ENCODE measurements at regions not wholly inside any gene's neighbourhood (a gene's known extent, or its start where the extent isn't known, plus 50 kb on each side); places are given as distances from the start of the nearest gene placed in this dataset.
"Not testable (repeated sequence)": the region's sequence is repeated elsewhere in the genome, so short reads cannot be mapped to it uniquely, and the experiment has no call there.

DNA sequence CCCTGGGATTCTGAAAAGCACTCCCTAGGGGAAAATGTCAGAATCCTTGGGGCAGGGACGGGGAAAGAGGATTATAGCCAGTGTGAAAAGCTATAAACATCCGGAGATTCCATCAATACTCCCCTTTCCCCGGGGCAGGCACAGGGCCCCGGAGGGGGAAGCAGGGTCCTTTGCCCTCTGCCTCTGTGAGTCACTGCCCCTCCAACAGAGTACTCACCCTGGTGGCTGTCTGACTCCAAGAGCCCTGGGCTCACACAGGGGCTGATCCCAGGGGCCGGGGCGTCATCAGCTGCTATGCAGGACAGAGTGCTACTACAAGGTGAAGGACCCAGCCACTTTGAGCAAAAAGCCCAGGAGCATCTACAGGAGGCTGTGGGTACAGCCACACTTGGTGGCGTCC lies 133.0 kb upstream of the PRR20G start:
- Histone ChIP-seq H3K9ac (ENCODE audit: low read length) (no peak overlapping the region), H3K27me3 (replicated peaks; ENCODE audit: control insufficient read depth, insufficient read depth, low read length) (peaks cover 66% of the 10 kb centered on the region), H3K4me3 (ENCODE audit: low read length) (no peak overlapping the region), H3K9me3 (ENCODE audit: control insufficient read depth, low read length) (no peaks in the 10 kb centered on the region), H3K4me1 (ENCODE audit: control insufficient read depth, insufficient read depth, low read length) (peaks cover 8% of the 10 kb centered on the region), H3K36me3 (ENCODE audit: control insufficient read depth, insufficient read depth, low read length, severe bottlenecking) (no peaks in the 10 kb centered on the region)
- DNase-seq (ENCODE audit: low read depth) = no peak

DNA sequence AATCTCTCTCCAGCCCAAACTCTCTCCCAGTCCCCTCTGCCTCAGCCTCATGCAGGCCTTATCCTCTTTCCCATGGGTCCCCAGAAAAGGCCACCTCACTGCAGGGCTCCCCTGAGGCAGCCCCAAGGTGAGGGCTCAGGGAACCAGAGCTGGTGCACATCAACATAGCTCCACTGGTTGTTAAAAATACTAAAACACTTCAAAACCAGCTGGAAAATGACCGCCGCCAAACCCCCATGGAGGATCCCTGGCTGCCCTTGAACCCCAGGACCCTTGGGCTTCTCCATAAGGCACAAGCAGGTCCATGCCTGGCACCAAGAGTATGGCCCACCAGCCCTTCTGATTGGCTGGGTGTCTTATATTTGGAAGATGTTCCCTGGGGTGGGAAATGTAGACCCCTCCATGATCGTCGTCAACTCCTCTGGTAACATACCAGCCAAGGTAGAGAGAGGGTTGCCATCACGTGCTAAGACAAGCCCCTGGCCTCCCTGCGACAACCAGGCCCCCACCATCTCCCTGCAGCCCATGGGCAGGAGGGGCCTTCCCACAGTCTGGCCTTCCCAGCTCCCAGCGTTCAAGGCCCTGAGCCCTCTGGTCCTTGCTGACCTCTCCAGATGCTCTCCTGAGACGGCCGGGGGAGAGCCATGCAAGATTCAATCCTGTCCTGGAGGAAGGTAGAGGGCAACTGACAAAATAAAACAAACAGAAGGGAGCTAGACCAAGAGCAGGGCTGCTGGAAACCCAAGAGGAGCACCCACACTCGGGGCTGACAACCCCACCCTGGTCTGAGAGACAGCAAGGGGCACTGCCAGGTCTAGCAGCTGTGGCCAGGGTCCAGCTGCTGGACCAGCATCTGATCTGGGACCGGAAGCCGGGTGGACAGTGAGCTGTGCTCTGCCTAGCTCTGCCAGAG lies 132.1 kb upstream of the PRR20G start:
- Histone ChIP-seq H3K36me3 (ENCODE audit: control insufficient read depth, insufficient read depth, low read length, severe bottlenecking) (no peaks in the 10 kb centered on the region), H3K27me3 (replicated peaks; ENCODE audit: control insufficient read depth, insufficient read depth, low read length) (peaks cover 60% of the 10 kb centered on the region), H3K9me3 (ENCODE audit: control insufficient read depth, low read length) (no peaks in the 10 kb centered on the region), H3K9ac (ENCODE audit: low read length) (no peak overlapping the region), H3K4me1 (ENCODE audit: control insufficient read depth, insufficient read depth, low read length) (peaks cover 8% of the 10 kb centered on the region), H3K4me3 (ENCODE audit: low read length) (no peak overlapping the region)
- no peak for DNase-seq (ENCODE audit: low read depth)

DNA sequence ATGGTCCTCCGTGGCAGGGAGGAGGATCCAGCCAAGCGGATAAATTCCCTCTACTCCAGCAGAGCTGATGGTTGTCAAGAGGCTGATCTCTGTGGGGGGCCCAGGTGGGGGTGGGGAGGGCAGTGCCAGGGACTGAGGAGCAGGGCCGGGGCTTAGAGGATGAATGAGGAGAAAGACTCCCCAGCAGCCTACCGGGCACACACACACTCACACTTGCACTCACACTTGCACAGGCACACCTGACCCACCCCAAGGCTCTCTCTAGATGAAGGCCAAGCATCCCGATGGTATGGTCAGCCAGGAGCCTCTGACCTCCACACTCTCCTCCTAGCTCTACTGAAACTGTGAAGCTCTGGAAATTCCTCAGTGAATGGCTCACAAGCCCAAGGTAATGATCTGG lies 131.3 kb upstream of the PRR20G start:
- Histone ChIP-seq H3K36me3 (ENCODE audit: control insufficient read depth, insufficient read depth, low read length, severe bottlenecking) (no peaks in the 10 kb centered on the region), H3K9ac (ENCODE audit: low read length) (no peak overlapping the region), H3K4me1 (ENCODE audit: control insufficient read depth, insufficient read depth, low read length) (peaks cover 8% of the 10 kb centered on the region), H3K9me3 (ENCODE audit: control insufficient read depth, low read length) (no peaks in the 10 kb centered on the region), H3K27me3 (replicated peaks; ENCODE audit: control insufficient read depth, insufficient read depth, low read length) (peaks cover 53% of the 10 kb centered on the region), H3K4me3 (ENCODE audit: low read length) (no peak overlapping the region)
- DNase-seq (ENCODE audit: low read depth) = no peak

DNA sequence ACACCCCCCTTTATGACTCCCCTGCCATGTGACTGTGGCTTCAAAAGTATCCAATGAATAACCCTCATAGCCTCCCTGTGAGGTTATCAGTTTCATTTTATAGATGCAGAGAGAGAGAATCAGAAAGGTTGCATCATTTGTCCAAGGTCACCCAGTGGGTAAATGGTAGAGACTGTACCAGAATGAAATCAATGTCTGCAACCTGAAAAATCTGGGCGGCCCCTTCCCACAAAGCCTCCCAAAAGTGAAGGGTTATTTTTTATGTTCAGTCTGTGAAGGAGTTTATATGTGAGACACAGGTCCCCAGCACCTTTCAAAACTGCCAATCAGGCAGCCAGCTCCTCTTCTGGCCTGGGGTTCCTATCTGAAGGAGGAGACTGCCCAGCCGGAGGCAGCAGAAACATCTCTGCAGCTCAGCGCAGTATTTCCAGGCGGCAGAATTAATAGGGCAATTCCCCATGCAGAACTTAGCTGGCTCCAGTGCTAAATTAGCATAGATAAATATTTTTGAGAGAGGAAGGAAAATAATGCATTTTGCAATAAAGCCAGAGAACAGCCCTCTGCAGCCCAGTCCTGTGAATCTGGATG lies 130.8 kb upstream of the PRR20G start:
- H3K4me3 ChIP-seq (ENCODE audit: low read length) = no peak overlapping the region
- peaks cover 9% of the 10 kb centered on the region for H3K4me1 ChIP-seq (ENCODE audit: control insufficient read depth, insufficient read depth, low read length)
- peaks cover 48% of the 10 kb centered on the region for H3K27me3 ChIP-seq (replicated peaks; ENCODE audit: control insufficient read depth, insufficient read depth, low read length)
- no peaks in the 10 kb centered on the region for H3K9me3 ChIP-seq (ENCODE audit: control insufficient read depth, low read length)
- no peaks in the 10 kb centered on the region for H3K36me3 ChIP-seq (ENCODE audit: control insufficient read depth, insufficient read depth, low read length, severe bottlenecking)
- no peak overlapping the region for H3K9ac ChIP-seq (ENCODE audit: low read length)
- DNase-seq (ENCODE audit: low read depth) = no peak

DNA sequence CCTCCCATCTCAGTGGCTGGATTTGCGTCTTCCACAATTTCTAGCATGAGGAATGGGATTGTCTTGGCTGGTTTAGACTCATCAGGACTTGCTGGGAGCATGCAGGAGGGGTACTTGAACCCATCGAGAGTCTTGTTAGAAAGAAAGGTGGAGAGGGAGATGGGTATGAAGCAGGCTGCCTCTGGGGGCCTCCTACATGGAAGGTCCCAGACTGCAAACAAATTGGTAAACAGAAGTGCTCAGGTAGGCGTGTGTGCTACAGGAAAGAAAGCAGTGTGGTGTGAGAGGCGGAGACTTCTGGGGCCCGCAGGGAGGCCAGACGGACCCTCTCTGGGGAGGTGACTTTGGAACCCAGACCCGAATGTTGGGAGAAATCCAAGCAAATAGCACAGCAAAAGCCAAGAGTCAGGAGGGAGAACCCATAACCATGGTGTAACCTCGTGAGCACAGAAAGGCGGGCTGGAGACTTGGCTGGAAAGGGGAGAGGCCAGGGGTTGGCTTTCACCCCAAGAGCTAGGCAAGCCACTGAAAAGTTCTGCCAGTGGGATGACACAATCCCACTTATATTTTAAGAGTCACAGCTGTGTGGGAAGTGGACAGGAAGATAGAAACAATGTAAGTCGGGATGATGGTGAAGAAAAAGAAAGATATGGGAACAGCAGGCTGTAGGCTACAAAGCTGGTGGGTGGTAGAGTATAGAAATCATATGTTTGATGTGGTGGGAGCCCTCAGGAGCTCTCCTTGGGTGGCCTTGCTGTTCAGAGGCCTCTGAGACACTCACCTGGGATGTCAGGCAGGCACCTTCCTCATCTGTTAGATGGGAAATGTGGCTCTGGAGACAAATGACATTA lies 130.1 kb upstream of the PRR20G start:
- Histone ChIP-seq H3K4me1 (ENCODE audit: control insufficient read depth, insufficient read depth, low read length) (peaks cover 11% of the 10 kb centered on the region), H3K9ac (ENCODE audit: low read length) (no peak overlapping the region), H3K9me3 (ENCODE audit: control insufficient read depth, low read length) (no peaks in the 10 kb centered on the region), H3K4me3 (ENCODE audit: low read length) (no peak overlapping the region), H3K36me3 (ENCODE audit: control insufficient read depth, insufficient read depth, low read length, severe bottlenecking) (no peaks in the 10 kb centered on the region), H3K27me3 (replicated peaks; ENCODE audit: control insufficient read depth, insufficient read depth, low read length) (peaks cover 41% of the 10 kb centered on the region)
- DNase-seq (ENCODE audit: low read depth) = no peak

DNA sequence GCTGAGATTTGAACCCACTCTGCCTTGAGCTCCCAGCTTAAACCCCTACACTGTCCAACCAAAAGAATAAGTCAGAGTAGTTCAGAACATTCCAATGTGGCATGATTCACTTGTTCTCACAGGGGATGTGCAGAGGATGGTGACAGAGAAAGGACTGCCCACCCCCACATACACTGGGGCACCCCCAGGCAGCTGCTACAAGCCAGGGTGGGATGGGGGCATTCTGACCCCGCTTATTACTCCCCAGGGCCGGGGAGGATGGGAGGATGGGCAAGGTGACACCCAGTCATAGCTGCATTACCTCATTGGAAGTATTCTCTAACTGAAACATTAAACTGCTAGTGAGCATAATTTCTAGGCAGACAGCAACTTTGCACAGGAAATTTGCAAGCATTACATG lies 126.0 kb upstream of the PRR20G start:
- Histone ChIP-seq H3K36me3 (ENCODE audit: control insufficient read depth, insufficient read depth, low read length, severe bottlenecking) (no peaks in the 10 kb centered on the region), H3K4me1 (ENCODE audit: control insufficient read depth, insufficient read depth, low read length) (peaks cover 11% of the 10 kb centered on the region), H3K4me3 (ENCODE audit: low read length) (no peak overlapping the region), H3K9ac (ENCODE audit: low read length) (no peak overlapping the region), H3K27me3 (replicated peaks; ENCODE audit: control insufficient read depth, insufficient read depth, low read length) (peaks cover 34% of the 10 kb centered on the region), H3K9me3 (ENCODE audit: control insufficient read depth, low read length) (no peaks in the 10 kb centered on the region)
- no peak for DNase-seq (ENCODE audit: low read depth)

DNA sequence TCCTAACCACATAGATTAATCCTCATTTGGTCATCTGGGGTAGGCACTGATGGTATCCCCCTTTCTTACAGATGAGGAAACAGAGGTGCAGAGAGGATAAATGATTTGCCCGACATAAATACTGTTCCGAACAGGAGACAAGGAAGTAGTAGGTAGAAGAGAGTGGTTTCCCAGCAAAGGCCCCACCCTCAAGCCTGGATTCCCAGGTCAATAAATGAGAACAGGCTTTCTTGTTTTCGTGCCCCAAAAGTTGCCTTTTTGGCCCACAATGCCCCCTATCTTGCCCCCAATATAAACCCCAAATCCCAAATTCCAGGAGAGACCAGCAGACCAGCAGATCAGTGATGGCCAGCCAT lies 125.5 kb upstream of the PRR20G start:
- H3K36me3 ChIP-seq (ENCODE audit: control insufficient read depth, insufficient read depth, low read length, severe bottlenecking) = no peaks in the 10 kb centered on the region
- H3K4me1 ChIP-seq (ENCODE audit: control insufficient read depth, insufficient read depth, low read length) = peaks cover 10% of the 10 kb centered on the region
- H3K27me3 ChIP-seq (replicated peaks; ENCODE audit: control insufficient read depth, insufficient read depth, low read length) = peaks cover 39% of the 10 kb centered on the region
- H3K9ac ChIP-seq (ENCODE audit: low read length) = no peak overlapping the region
- H3K4me3 ChIP-seq (ENCODE audit: low read length) = no peak overlapping the region
- no peak for DNase-seq (ENCODE audit: low read depth)
- H3K9me3 ChIP-seq (ENCODE audit: control insufficient read depth, low read length) = no peaks in the 10 kb centered on the region

DNA sequence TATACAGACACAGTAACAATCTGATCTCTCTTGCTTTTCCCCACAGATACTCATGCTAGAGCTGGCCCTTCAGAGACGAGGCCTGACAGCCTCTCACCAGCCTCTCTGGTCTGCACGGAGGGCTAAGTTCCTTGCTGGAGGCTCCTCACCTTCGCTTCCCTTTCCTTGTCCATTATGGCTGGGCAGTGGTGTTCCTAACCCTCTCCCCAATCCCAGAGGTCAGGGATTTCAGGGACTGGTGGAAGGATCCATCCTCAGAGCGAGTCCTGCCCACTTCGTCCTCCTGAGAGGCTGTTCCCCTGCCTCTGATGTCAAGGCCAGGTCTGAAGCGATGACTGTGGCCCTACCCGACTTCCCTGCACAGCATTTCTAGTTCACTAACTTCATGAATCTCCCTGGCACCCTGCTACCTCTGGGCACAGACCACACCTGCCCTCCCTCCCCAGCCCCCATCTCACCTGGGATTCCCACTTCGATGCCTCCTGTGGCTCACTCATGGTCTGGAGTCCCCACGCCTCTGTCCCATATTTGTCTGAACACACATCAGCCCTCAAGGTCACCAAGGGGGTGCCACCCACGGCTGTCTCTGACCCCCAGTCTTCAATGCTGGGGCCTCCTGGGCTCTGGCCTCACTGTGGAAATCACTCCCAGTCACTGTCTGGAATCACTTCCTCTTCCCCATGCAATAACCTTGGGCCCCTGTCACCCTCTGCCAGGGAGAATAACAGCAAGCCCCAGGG lies 124.9 kb upstream of the PRR20G start:
- peaks cover 4% of the 10 kb centered on the region for H3K4me1 ChIP-seq (ENCODE audit: control insufficient read depth, insufficient read depth, low read length)
- H3K27me3 ChIP-seq (replicated peaks; ENCODE audit: control insufficient read depth, insufficient read depth, low read length) = peaks cover 39% of the 10 kb centered on the region
- no peak overlapping the region for H3K4me3 ChIP-seq (ENCODE audit: low read length)
- no peak for DNase-seq (ENCODE audit: low read depth)
- no peaks in the 10 kb centered on the region for H3K9me3 ChIP-seq (ENCODE audit: control insufficient read depth, low read length)
- no peaks in the 10 kb centered on the region for H3K36me3 ChIP-seq (ENCODE audit: control insufficient read depth, insufficient read depth, low read length, severe bottlenecking)
- H3K9ac ChIP-seq (ENCODE audit: low read length) = no peak overlapping the region

DNA sequence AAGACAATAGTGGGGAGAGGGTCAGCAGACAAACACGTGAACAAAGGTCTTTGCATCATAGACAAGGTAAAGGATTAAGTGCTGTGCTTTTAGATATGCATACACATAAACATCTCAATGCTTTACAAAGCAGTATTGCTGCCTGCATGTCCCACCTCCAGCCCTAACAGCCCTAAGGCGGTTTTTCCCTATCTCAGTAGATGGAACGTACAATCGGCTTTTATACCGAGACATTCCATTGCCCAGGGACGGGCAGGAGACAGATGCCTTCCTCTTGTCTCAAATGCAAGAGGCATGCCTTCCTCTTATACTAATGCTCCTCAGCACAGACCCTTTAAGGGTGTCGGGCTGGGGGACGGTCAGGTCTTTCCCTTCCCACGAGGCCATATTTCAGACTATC lies 124.0 kb upstream of the PRR20G start:
- not testable (repeated sequence) for DNase-seq (ENCODE audit: low read depth); H3K9me3 ChIP-seq (ENCODE audit: control insufficient read depth, low read length); H3K9ac ChIP-seq (ENCODE audit: low read length); H3K4me3 ChIP-seq (ENCODE audit: low read length); H3K36me3 ChIP-seq (ENCODE audit: control insufficient read depth, insufficient read depth, low read length, severe bottlenecking); H3K4me1 ChIP-seq (ENCODE audit: control insufficient read depth, insufficient read depth, low read length)
- H3K27me3 ChIP-seq (replicated peaks; ENCODE audit: control insufficient read depth, insufficient read depth, low read length) = peaks cover 38% of the 10 kb centered on the region

DNA sequence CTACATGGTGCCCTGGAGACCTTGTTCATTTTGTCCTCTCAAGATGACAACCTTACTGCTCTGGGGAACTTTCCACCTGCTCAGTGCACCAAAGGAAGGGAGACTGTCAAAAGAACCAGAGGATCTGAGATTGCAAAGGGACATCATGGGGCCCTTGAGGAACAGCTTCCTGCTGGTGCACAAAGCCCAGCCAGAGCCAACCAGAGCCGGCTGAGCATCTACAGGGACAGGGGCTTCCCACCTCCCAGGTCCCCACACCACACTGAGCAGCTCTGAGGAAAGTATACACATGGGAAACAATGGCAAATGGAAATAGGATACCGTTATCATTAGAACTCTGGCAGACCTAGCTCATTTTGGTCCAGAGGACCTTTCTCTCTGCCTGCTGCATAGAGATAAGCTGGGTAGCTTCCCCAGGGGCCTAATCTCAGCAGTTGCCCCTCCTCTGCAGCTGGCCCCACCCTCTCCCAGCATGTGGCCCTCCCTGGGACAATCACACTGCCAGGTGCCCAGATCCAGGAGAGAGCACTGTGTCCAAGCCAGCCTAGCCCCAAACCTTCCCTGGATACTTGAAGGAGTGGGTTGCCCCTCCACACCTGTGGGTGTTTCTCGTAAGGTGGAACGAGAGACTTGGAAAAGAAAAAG lies 123.4 kb upstream of the PRR20G start:
- Histone ChIP-seq H3K36me3 (ENCODE audit: control insufficient read depth, insufficient read depth, low read length, severe bottlenecking) (no peaks in the 10 kb centered on the region), H3K4me1 (ENCODE audit: control insufficient read depth, insufficient read depth, low read length) (peaks cover 3% of the 10 kb centered on the region), H3K4me3 (ENCODE audit: low read length) (no peak overlapping the region), H3K27me3 (replicated peaks; ENCODE audit: control insufficient read depth, insufficient read depth, low read length) (peaks cover 36% of the 10 kb centered on the region), H3K9me3 (ENCODE audit: control insufficient read depth, low read length) (no peaks in the 10 kb centered on the region), H3K9ac (ENCODE audit: low read length) (no peak overlapping the region)
- DNase-seq (ENCODE audit: low read depth) = no peak
